ENCODE measurements at regions not wholly inside any gene's neighbourhood (a gene's known extent, or its start where the extent isn't known, plus 50 kb on each side); places are given as distances from the start of the nearest gene placed in this dataset.

GRCh38 chr4:141801558-141801957 lies 165.2 kb downstream of the IL15 start:
- no peak for TF ChIP-seq POLR2A (IDR thresholded peaks at IDR 0.05)
- TF ChIP-seq, protein P1, sequence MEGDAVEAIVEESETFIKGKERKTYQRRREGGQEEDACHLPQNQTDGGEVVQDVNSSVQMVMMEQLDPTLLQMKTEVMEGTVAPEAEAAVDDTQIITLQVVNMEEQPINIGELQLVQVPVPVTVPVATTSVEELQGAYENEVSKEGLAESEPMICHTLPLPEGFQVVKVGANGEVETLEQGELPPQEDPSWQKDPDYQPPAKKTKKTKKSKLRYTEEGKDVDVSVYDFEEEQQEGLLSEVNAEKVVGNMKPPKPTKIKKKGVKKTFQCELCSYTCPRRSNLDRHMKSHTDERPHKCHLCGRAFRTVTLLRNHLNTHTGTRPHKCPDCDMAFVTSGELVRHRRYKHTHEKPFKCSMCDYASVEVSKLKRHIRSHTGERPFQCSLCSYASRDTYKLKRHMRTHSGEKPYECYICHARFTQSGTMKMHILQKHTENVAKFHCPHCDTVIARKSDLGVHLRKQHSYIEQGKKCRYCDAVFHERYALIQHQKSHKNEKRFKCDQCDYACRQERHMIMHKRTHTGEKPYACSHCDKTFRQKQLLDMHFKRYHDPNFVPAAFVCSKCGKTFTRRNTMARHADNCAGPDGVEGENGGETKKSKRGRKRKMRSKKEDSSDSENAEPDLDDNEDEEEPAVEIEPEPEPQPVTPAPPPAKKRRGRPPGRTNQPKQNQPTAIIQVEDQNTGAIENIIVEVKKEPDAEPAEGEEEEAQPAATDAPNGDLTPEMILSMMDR (IDR thresholded peaks at IDR 0.05) = no peak
- DNase-seq = no peak
- H3K4me3 ChIP-seq = no peak overlapping the region
- no peaks in the 10 kb centered on the region for H3K4me1 ChIP-seq
- no peaks in the 10 kb centered on the region for H3K36me3 ChIP-seq
- H3K9me3 ChIP-seq = no peaks in the 10 kb centered on the region
- no peaks in the 10 kb centered on the region for H3K27me3 ChIP-seq
- H3K27ac ChIP-seq = no peak overlapping the region

DNA sequence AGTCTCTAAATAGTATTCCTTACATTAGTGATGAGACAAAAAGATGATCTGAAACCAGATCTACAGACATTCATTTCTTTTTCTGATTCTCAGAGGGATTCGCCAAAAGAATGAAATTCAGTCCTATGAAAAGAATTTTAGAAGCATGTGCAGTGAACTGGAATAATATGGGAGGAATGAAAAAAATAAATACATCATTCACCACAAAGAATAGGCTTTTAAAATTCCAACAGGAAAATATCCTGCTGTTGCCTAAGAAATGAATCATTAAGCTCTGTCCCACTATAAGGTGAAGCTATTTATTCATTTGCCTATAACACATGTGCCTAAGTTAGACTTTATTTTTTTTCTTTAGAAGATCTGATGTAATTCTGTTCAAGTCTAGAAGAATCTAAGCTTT lies 165.9 kb downstream of the IL15 start:
- Histone ChIP-seq H3K9me3 (no peaks in the 10 kb centered on the region), H3K4me3 (no peak overlapping the region), H3K27me3 (no peaks in the 10 kb centered on the region), H3K4me1 (no peaks in the 10 kb centered on the region), H3K27ac (no peak overlapping the region), H3K36me3 (no peaks in the 10 kb centered on the region)
- TF ChIP-seq POLR2A (IDR thresholded peaks at IDR 0.05) = no peak
- TF ChIP-seq, protein P1 (IDR thresholded peaks at IDR 0.05) = no peak
- no peak for DNase-seq

DNA sequence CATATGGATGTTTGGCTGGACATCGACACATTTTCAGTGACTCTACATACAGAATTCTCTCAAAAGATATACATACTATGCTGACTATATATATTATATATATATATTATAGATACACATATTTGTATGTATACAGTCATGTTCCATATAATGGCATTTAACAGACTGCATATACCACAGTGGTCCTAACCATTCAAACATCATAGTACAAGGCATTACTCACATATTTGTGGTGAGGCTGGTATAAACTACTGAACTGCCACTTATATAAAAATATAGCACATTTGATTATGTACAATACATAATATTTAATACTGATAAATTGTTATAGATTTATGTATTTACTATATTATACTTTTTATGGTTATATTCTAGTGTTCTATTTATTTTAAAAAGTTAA lies 168.5 kb downstream of the IL15 start:
- TF ChIP-seq POLR2A (IDR thresholded peaks at IDR 0.05) = no peak
- TF ChIP-seq, protein P1 (IDR thresholded peaks at IDR 0.05) = no peak
- no peak overlapping the region for H3K4me3 ChIP-seq

GRCh38 chr4:141807103-141807891 lies 170.9 kb downstream of the IL15 start:
- Histone ChIP-seq H3K9me3 (no peaks in the 10 kb centered on the region), H3K4me3 (no peak overlapping the region), H3K4me1 (no peaks in the 10 kb centered on the region), H3K27ac (no peak overlapping the region), H3K36me3 (no peaks in the 10 kb centered on the region), H3K27me3 (no peaks in the 10 kb centered on the region)
- DNase-seq = no peak
- TF ChIP-seq, protein P1 (IDR thresholded peaks at IDR 0.05) = no peak
- no peak for TF ChIP-seq POLR2A (IDR thresholded peaks at IDR 0.05)

More for the DNA sequence above, 168.5 kb downstream of the IL15 start:
- H3K4me1 ChIP-seq = no peaks in the 10 kb centered on the region
- no peak for DNase-seq
- H3K9me3 ChIP-seq = no peaks in the 10 kb centered on the region
- no peaks in the 10 kb centered on the region for H3K36me3 ChIP-seq
- no peaks in the 10 kb centered on the region for H3K27me3 ChIP-seq
- no peak overlapping the region for H3K27ac ChIP-seq

- Histone ChIP-seq H3K4me1 (no peaks in the 10 kb centered on the region), H3K36me3 (no peaks in the 10 kb centered on the region), H3K27me3 (no peaks in the 10 kb centered on the region), H3K27ac (no peak overlapping the region), H3K9me3 (no peaks in the 10 kb centered on the region), H3K4me3 (no peak overlapping the region)
- DNase-seq = no peak
- TF ChIP-seq POLR2A (IDR thresholded peaks at IDR 0.05) = no peak
- TF ChIP-seq, protein P1 (IDR thresholded peaks at IDR 0.05) = no peak
These were observed 173.8 kb downstream of the IL15 start for GRCh38 chr4:141810038-141810711.

Measured in Peyer's patch (tissue), 4 donors.